Suprapubic skin (tissue), 4 donors: ENCODE measurements at regions not wholly inside any gene's neighbourhood (a gene's known extent, or its start where the extent isn't known, plus 50 kb on each side); places are given as distances from the start of the nearest gene placed in this dataset.

Experiments used
- CTCF ChIP-seq, 2 donors: fragments of 200-600 bp in 1 of 2; fragments of 450-650 bp in 1 of 2; sonication (generic) in 1 of 2; IDR thresholded peaks; one replicate each; pipeline ENCODE4 v1.5.1; 2016 to 2019; ENCODE audit warnings: antibody characterized with exemption in 2 of 2, mild to moderate bottlenecking in 1 of 2, moderate library complexity in 1 of 2
- POLR2A ChIP-seq, 2 donors: fragments of 450-650 bp; IDR thresholded peaks; one replicate each; pipeline ENCODE4 v1.6.1; 2017; ENCODE audit warnings: antibody characterized with exemption in 2 of 2, mild to moderate bottlenecking in 2 of 2, moderate library complexity in 2 of 2
- POLR2AphosphoS5 ChIP-seq, 3 donors: sonication (generic); formaldehyde crosslinking; IDR thresholded peaks; one replicate each; pipeline ENCODE4 v1.6.1; 2017; ENCODE audit warnings: antibody characterized with exemption in 3 of 3

- no peak for TF ChIP-seq CTCF (IDR thresholded peaks at IDR 0.05)
- TF ChIP-seq POLR2AphosphoS5 (IDR thresholded peaks at IDR 0.05) = no peak
- TF ChIP-seq POLR2A (IDR thresholded peaks at IDR 0.05) = no peak
Observed at GRCh38 chr18:56268952-56269351, 369.4 kb downstream of the TXNL1 start.
